ENCODE measurements at regions not wholly inside any gene's neighbourhood (a gene's known extent, or its start where the extent isn't known, plus 50 kb on each side); places are given as distances from the start of the nearest gene placed in this dataset.

DNA sequence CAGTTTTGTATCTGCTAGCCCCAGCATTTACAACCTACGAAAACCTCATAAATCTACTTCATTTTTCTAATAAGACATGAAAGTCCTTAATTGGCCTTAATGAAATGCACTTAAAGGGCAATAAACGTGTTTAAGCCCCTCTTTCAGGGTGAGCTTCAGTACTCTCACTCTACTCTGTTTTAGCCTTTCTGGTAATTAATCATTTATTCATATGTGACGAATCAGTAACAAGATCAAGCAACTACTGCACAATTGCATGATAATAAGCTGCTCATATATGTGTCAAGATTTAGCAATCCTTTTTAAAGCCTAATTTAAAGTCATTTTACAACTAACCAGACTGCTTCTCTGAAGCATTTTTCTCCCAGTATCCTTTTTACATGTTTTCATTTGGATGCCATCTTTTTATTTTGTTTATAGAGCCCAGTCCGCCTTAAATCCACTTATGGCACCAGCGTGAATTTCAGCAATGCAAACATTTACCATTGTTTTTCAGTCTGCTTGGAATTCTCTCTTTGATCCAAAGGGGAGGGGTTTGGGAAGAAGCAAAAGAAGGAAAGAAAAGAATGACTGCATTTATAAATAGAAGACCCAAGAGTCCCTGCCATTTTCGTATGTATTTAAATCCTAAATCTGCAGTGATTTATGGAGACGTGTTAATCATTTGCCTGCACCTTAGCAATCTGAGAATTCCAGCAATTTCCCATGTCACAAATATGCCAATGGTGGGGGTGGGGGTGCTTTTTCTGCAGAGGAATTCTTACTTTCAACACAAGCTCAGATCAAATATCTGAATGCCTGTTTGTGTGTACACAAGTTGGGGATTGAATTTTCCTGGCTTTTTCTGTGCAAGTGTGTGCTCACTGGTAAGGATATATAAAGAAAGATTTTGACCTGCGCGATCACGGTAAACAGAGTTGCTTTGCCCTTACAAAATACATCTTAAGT lies 230.8 kb upstream of the TBC1D5 start:
- no peak overlapping the region for H3K4me3 ChIP-seq (ENCODE audit: low read length)
- no peak overlapping the region for H3K4me2 ChIP-seq (ENCODE audit: low read length)
- H3K36me3 ChIP-seq (ENCODE audit: insufficient read depth, low read length): no peaks in the 10 kb centered on the region
- no peaks in the 10 kb centered on the region for H3K27me3 ChIP-seq (ENCODE audit: control insufficient read depth, insufficient read depth, low read length)
- no peaks in the 10 kb centered on the region for H3K4me1 ChIP-seq (ENCODE audit: control insufficient read depth, insufficient read depth, low read length)
- H3K9me3 ChIP-seq (replicated peaks; ENCODE audit: low read length): no peaks in the 10 kb centered on the region
- no peak overlapping the region for H3K9ac ChIP-seq (ENCODE audit: low read depth, low read length)

DNA sequence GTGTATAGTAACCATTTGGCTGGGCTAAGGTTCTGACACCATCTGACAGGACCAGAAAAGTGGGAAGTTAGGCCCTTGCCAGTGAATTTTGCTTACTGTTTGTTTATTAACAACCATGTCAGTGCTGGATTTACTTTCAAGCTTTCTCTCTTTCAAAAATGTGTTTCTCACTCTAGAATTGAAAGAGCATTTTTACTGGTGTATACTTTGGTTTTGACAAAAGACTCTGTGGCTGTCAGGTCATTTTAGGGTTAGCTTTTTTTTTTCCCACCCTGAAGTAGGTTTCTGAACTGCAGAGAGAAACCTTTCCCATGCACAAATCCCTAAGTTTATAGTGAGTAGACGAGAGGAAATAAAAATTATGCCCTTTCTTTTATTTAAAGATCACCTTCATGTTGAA lies 230.0 kb upstream of the TBC1D5 start:
- no peak overlapping the region for H3K4me2 ChIP-seq (ENCODE audit: low read length)
- no peaks in the 10 kb centered on the region for H3K27me3 ChIP-seq (ENCODE audit: control insufficient read depth, insufficient read depth, low read length)
- no peaks in the 10 kb centered on the region for H3K4me1 ChIP-seq (ENCODE audit: control insufficient read depth, insufficient read depth, low read length)
- H3K36me3 ChIP-seq (ENCODE audit: insufficient read depth, low read length): no peaks in the 10 kb centered on the region
- no peak overlapping the region for H3K9ac ChIP-seq (ENCODE audit: low read depth, low read length)
- no peak overlapping the region for H3K4me3 ChIP-seq (ENCODE audit: low read length)
- H3K9me3 ChIP-seq (replicated peaks; ENCODE audit: low read length): no peaks in the 10 kb centered on the region

DNA sequence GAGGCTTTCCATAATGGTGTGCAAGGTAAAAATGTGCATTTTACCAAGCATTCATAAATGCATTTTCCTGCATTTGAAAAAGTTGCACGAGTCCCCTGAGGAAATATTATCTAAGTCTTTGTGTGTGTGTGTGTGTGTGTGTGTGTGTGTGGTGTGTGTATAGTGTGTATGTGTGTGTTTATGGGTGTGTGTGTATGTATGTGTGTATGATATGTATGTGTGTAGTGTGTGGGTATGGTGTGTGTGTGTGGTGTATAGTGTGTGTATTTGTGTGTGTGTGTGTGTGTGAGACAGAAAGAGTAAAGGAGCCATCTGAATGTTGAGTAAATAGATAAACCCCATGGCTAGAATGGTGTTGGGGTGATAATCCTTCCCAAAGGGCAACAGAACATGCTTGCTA lies 229.6 kb upstream of the TBC1D5 start:
- Histone ChIP-seq H3K4me3 (ENCODE audit: low read length) (no peak overlapping the region), H3K9ac (ENCODE audit: low read depth, low read length) (no peak overlapping the region), H3K27me3 (ENCODE audit: control insufficient read depth, insufficient read depth, low read length) (no peaks in the 10 kb centered on the region), H3K4me2 (ENCODE audit: low read length) (no peak overlapping the region), H3K9me3 (replicated peaks; ENCODE audit: low read length) (no peaks in the 10 kb centered on the region), H3K36me3 (ENCODE audit: insufficient read depth, low read length) (no peaks in the 10 kb centered on the region), H3K4me1 (ENCODE audit: control insufficient read depth, insufficient read depth, low read length) (no peaks in the 10 kb centered on the region)

DNA sequence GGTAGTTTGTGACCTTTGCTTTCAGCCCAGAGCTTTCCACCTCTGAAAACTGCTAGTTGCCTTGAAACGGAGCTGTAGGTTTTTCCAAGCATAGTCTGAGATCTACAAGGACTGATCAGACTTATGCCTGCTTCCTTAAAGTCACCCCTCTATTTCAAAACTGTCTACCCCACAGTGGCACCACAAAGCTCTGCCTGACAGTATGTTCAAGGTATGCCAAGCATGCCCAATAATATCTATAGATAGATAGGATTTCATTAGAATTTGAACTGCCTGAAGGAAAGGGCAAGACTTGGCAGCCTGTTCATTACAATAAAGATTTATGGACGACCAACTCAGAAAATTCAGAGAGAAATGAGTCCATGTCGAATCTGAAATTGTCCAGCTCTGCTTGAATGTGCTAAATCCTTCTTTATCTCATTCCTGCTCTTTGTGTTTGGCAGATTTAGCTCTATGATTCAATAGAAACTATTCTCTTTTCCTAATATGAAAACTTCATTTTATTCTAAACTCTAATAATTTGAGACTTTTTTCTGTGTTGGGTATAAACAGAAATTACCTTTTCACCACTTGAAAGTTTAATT lies 227.6 kb upstream of the TBC1D5 start:
- Histone ChIP-seq H3K4me1 (ENCODE audit: control insufficient read depth, insufficient read depth, low read length) (no peaks in the 10 kb centered on the region), H3K9ac (ENCODE audit: low read depth, low read length) (no peak overlapping the region), H3K36me3 (ENCODE audit: insufficient read depth, low read length) (no peaks in the 10 kb centered on the region), H3K9me3 (replicated peaks; ENCODE audit: low read length) (no peaks in the 10 kb centered on the region), H3K4me2 (ENCODE audit: low read length) (no peak overlapping the region), H3K27me3 (ENCODE audit: control insufficient read depth, insufficient read depth, low read length) (no peaks in the 10 kb centered on the region), H3K4me3 (ENCODE audit: low read length) (no peak overlapping the region)

DNA sequence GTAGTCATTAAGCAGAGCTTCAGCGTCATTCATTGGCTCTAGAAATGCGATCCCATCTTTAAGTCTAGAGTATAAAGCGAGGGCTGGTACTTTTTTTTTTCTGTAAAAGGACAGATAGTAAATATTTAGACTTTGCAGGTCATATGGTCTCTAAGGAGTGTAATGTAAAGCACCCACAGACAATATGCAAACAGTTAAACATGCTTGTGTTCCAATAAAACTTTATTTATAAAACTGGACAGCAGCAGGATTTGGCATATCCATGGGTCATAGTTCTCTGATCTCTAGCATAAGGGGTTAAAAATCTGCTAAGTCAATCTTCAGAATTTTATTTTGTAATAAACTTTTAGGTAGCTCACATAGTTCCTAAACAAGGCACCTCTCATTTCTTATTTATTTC lies 226.8 kb upstream of the TBC1D5 start:
- Histone ChIP-seq H3K36me3 (ENCODE audit: insufficient read depth, low read length) (no peaks in the 10 kb centered on the region), H3K9ac (ENCODE audit: low read depth, low read length) (no peak overlapping the region), H3K4me3 (ENCODE audit: low read length) (no peak overlapping the region), H3K27me3 (ENCODE audit: control insufficient read depth, insufficient read depth, low read length) (no peaks in the 10 kb centered on the region), H3K4me1 (ENCODE audit: control insufficient read depth, insufficient read depth, low read length) (no peaks in the 10 kb centered on the region), H3K4me2 (ENCODE audit: low read length) (no peak overlapping the region), H3K9me3 (replicated peaks; ENCODE audit: low read length) (no peaks in the 10 kb centered on the region)

DNA sequence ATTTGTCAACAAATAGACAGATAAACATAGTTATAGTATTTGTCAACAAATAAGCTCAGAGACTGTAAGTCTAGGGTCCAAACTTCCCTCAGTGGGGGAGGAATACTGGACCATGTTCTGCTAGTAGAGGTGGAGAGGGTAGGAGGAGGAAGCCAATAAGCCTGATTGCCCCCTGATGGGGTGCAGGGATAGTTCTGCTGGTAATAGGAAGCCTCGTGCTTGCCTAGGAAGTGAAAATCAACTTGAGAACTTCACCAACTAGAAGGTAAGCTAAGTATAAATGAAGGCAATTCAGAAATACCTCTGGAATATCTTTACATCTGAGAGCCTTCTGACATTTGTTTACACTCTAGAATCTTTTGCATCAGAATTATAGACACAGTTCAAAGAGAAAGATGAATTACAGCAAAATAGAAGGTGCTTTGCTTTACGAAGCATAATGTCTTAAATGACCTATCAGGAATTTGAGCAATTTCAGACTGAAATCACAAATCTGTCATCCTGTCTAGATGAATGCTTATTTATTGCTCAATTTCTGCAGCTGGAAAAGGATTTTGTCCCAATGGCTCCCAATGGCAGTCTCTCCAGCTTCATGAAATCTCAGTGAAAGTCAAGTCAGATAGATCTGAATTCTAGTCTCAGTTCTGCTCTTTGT lies 225.6 kb upstream of the TBC1D5 start:
- Histone ChIP-seq H3K36me3 (ENCODE audit: insufficient read depth, low read length) (no peaks in the 10 kb centered on the region), H3K9me3 (replicated peaks; ENCODE audit: low read length) (no peaks in the 10 kb centered on the region), H3K27me3 (ENCODE audit: control insufficient read depth, insufficient read depth, low read length) (no peaks in the 10 kb centered on the region), H3K4me2 (ENCODE audit: low read length) (no peak overlapping the region), H3K9ac (ENCODE audit: low read depth, low read length) (no peak overlapping the region), H3K4me1 (ENCODE audit: control insufficient read depth, insufficient read depth, low read length) (no peaks in the 10 kb centered on the region), H3K4me3 (ENCODE audit: low read length) (no peak overlapping the region)

DNA sequence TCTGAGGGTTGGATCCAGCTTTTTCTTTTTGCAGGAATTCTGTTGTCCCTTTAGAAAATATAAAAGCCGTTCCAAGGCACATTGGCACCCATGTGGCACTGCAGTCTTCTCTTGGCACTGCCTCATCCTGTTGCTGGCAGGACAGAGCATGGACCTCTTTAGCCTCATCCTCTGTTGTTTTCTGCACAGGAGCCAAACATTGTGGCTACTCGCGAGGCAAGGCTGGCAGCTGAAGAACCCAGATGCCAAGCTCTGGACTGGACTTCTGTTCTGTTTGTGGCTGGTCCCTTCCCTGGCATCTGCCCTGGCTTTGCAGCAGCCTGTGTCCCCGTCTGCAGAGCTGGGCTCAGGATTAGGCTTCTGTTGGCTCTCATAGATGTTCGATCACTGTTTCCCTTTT lies 224.7 kb upstream of the TBC1D5 start:
- Histone ChIP-seq H3K9me3 (replicated peaks; ENCODE audit: low read length) (no peaks in the 10 kb centered on the region), H3K9ac (ENCODE audit: low read depth, low read length) (no peak overlapping the region), H3K36me3 (ENCODE audit: insufficient read depth, low read length) (no peaks in the 10 kb centered on the region), H3K4me2 (ENCODE audit: low read length) (peak overlapping the region; percentile 55), H3K27me3 (ENCODE audit: control insufficient read depth, insufficient read depth, low read length) (no peaks in the 10 kb centered on the region), H3K4me1 (ENCODE audit: control insufficient read depth, insufficient read depth, low read length) (no peaks in the 10 kb centered on the region), H3K4me3 (ENCODE audit: low read length) (no peak overlapping the region)

DNA sequence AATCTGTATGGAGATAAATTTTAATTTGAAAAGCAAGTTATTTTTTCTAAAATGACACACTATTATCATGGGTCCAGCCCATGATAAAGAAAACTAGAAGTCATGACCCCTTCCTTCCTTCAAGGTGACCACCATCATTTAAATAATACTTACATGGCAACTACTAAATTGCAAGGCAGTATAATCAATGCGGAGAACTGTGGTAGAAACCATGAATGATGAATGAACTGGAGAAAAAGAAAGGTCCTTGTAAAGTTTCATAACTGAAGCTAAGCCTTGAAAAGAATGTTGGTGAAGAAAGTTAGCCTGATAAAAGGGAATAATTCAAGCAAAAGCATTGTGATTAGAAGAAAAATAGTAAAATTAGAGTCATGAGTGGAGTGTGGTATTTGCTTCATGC lies 222.9 kb upstream of the TBC1D5 start:
- Histone ChIP-seq H3K27me3 (ENCODE audit: control insufficient read depth, insufficient read depth, low read length) (no peaks in the 10 kb centered on the region), H3K4me1 (ENCODE audit: control insufficient read depth, insufficient read depth, low read length) (no peaks in the 10 kb centered on the region), H3K9me3 (replicated peaks; ENCODE audit: low read length) (no peaks in the 10 kb centered on the region), H3K4me3 (ENCODE audit: low read length) (no peak overlapping the region), H3K9ac (ENCODE audit: low read depth, low read length) (no peak overlapping the region), H3K4me2 (ENCODE audit: low read length) (no peak overlapping the region), H3K36me3 (ENCODE audit: insufficient read depth, low read length) (no peaks in the 10 kb centered on the region)

DNA sequence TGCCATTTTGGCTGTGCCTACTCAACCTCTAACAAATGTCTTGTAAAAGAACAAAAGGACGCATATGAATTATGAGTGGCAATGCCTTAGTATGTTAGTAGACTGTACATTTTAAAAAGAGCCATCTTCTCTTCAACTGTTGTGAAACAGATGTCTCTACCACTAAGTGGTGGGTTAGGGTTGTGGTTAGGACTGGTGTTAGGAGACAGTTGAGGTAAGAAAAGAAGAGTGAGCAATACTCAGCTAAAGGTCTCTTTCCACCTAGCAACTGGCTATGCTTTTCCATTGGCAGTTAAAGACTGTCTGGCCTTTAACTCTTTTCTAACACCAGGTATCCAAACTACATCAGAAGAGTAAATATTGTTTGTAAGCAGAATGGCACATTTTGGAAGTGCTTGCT lies 221.7 kb upstream of the TBC1D5 start:
- H3K4me3 ChIP-seq (ENCODE audit: low read length): no peak overlapping the region
- H3K9me3 ChIP-seq (replicated peaks; ENCODE audit: low read length): no peaks in the 10 kb centered on the region
- no peaks in the 10 kb centered on the region for H3K4me1 ChIP-seq (ENCODE audit: control insufficient read depth, insufficient read depth, low read length)
- H3K27me3 ChIP-seq (ENCODE audit: control insufficient read depth, insufficient read depth, low read length): no peaks in the 10 kb centered on the region
- H3K36me3 ChIP-seq (ENCODE audit: insufficient read depth, low read length): no peaks in the 10 kb centered on the region
- H3K9ac ChIP-seq (ENCODE audit: low read depth, low read length): no peak overlapping the region
- no peak overlapping the region for H3K4me2 ChIP-seq (ENCODE audit: low read length)

DNA sequence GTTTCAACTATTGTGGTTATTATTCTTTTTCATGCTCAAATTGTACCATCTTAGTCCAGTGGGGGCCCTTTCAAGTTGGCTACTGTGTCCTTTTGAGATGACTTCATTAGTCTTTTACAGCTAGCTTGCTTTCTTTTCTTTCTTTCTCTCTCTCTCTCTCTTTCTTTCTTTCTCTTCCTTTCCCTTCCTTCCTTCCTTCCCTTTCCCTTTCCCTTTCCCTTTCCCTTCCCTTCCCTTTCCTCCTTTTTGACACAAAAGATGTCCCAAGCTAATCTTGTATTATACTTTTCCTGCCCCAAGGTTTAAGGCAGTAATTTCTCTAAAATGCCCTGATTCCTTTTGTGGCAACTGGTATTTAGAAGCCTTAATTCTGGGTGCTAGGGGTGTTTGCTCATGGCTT lies 213.0 kb upstream of the TBC1D5 start:
- Histone ChIP-seq H3K9ac (ENCODE audit: low read depth, low read length) (no peak overlapping the region), H3K4me2 (ENCODE audit: low read length) (no peak overlapping the region), H3K4me1 (ENCODE audit: control insufficient read depth, insufficient read depth, low read length) (no peaks in the 10 kb centered on the region), H3K4me3 (ENCODE audit: low read length) (no peak overlapping the region), H3K27me3 (ENCODE audit: control insufficient read depth, insufficient read depth, low read length) (no peaks in the 10 kb centered on the region), H3K9me3 (replicated peaks; ENCODE audit: low read length) (no peaks in the 10 kb centered on the region), H3K36me3 (ENCODE audit: insufficient read depth, low read length) (no peaks in the 10 kb centered on the region)

DNA sequence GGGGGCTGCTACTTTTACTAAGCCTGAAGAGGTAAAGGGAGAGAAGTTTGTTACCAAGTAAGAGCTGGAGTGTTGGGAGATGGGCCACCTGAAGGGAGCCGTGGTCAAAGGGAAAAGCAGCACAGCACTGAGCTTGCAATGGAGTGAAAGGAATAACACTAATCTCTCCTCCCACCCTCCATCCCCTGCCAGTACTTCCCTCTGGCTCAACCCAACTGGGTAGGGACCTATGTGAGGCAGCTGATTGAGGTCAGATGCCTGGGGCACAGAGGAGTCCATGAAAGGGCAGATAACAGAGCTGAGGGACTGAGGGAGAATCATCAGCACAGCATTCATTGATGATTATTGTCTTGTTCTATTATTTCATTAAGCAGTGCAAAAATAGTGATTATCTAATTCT lies 212.4 kb upstream of the TBC1D5 start:
- Histone ChIP-seq H3K4me3 (ENCODE audit: low read length) (no peak overlapping the region), H3K27me3 (ENCODE audit: control insufficient read depth, insufficient read depth, low read length) (no peaks in the 10 kb centered on the region), H3K9me3 (replicated peaks; ENCODE audit: low read length) (no peaks in the 10 kb centered on the region), H3K36me3 (ENCODE audit: insufficient read depth, low read length) (no peaks in the 10 kb centered on the region), H3K4me2 (ENCODE audit: low read length) (no peak overlapping the region), H3K4me1 (ENCODE audit: control insufficient read depth, insufficient read depth, low read length) (no peaks in the 10 kb centered on the region), H3K9ac (ENCODE audit: low read depth, low read length) (no peak overlapping the region)
